ENCODE measurements at regions not wholly inside any gene's neighbourhood (a gene's known extent, or its start where the extent isn't known, plus 50 kb on each side); places are given as distances from the start of the nearest gene placed in this dataset.
A peak's percentile ranks its signal among the peaks of the same experiment; 100 is the strongest.

GRCh38 chr15:94110476-94111130 lies 120.8 kb upstream of the MCTP2 start:
- Histone ChIP-seq H3K27me3 (ENCODE audit: insufficient read depth, poor library complexity, severe bottlenecking) (peaks cover 8% of the 10 kb centered on the region), H3K4me1 (ENCODE audit: insufficient read depth, poor library complexity, severe bottlenecking) (no peaks in the 10 kb centered on the region), H3K9me3 (ENCODE audit: severe bottlenecking) (no peaks in the 10 kb centered on the region), H3K27ac (ENCODE audit: poor library complexity, severe bottlenecking) (no peak overlapping the region), H3K4me3 (ENCODE audit: severe bottlenecking) (no peak overlapping the region), H3K36me3 (ENCODE audit: low read depth) (no peaks in the 10 kb centered on the region)
- DNase-seq (ENCODE audit: low spot score) (no peak), ATAC-seq (ENCODE audit: low read depth) (0 out of 3 replicates have a peak, but pooled peaks have one; percentile 22)
- TF ChIP-seq CTCF (IDR thresholded peaks at IDR 0.05; ENCODE audit: poor library complexity, severe bottlenecking): no peak

- ATAC-seq (ENCODE audit: low read depth) (no peak), DNase-seq (ENCODE audit: low spot score) (no peak)
- no peaks in the 10 kb centered on the region for H3K4me1 ChIP-seq (ENCODE audit: insufficient read depth, poor library complexity, severe bottlenecking)
- no peak overlapping the region for H3K4me3 ChIP-seq (ENCODE audit: severe bottlenecking)
- no peaks in the 10 kb centered on the region for H3K36me3 ChIP-seq (ENCODE audit: low read depth)
- H3K9me3 ChIP-seq (ENCODE audit: severe bottlenecking): no peaks in the 10 kb centered on the region
- H3K27me3 ChIP-seq (ENCODE audit: insufficient read depth, poor library complexity, severe bottlenecking): no peaks in the 10 kb centered on the region
- no peak for TF ChIP-seq CTCF (IDR thresholded peaks at IDR 0.05; ENCODE audit: poor library complexity, severe bottlenecking)
- no peak overlapping the region for H3K27ac ChIP-seq (ENCODE audit: poor library complexity, severe bottlenecking)
Measured at GRCh38 chr15:94107652-94108051, 123.7 kb upstream of the MCTP2 start.

GRCh38 chr15:94105760-94106159 lies 125.6 kb upstream of the MCTP2 start:
- H3K27ac ChIP-seq (ENCODE audit: poor library complexity, severe bottlenecking): no peak overlapping the region
- no peak for DNase-seq (ENCODE audit: low spot score)
- H3K36me3 ChIP-seq (ENCODE audit: low read depth): no peaks in the 10 kb centered on the region
- H3K9me3 ChIP-seq (ENCODE audit: severe bottlenecking): no peaks in the 10 kb centered on the region
- no peak for TF ChIP-seq CTCF (IDR thresholded peaks at IDR 0.05; ENCODE audit: poor library complexity, severe bottlenecking)
- H3K4me1 ChIP-seq (ENCODE audit: insufficient read depth, poor library complexity, severe bottlenecking): no peaks in the 10 kb centered on the region
- no peak overlapping the region for H3K4me3 ChIP-seq (ENCODE audit: severe bottlenecking)
- peak; percentile 86 for ATAC-seq (ENCODE audit: low read depth)
- H3K27me3 ChIP-seq (ENCODE audit: insufficient read depth, poor library complexity, severe bottlenecking): no peaks in the 10 kb centered on the region

- DNase-seq (ENCODE audit: low spot score) (no peak), ATAC-seq (ENCODE audit: low read depth) (no peak)
- Histone ChIP-seq H3K27ac (ENCODE audit: poor library complexity, severe bottlenecking) (no peak overlapping the region), H3K4me1 (ENCODE audit: insufficient read depth, poor library complexity, severe bottlenecking) (no peaks in the 10 kb centered on the region), H3K9me3 (ENCODE audit: severe bottlenecking) (no peaks in the 10 kb centered on the region), H3K27me3 (ENCODE audit: insufficient read depth, poor library complexity, severe bottlenecking) (no peaks in the 10 kb centered on the region), H3K4me3 (ENCODE audit: severe bottlenecking) (no peak overlapping the region), H3K36me3 (ENCODE audit: low read depth) (no peaks in the 10 kb centered on the region)
- TF ChIP-seq CTCF (IDR thresholded peaks at IDR 0.05; ENCODE audit: poor library complexity, severe bottlenecking): no peak
Measured at GRCh38 chr15:94100863-94101262, 130.5 kb upstream of the MCTP2 start.

GRCh38 chr15:94099574-94099960 lies 131.8 kb upstream of the MCTP2 start:
- no peak for TF ChIP-seq CTCF (IDR thresholded peaks at IDR 0.05; ENCODE audit: poor library complexity, severe bottlenecking)
- Histone ChIP-seq H3K4me3 (ENCODE audit: severe bottlenecking) (no peak overlapping the region), H3K9me3 (ENCODE audit: severe bottlenecking) (no peaks in the 10 kb centered on the region), H3K36me3 (ENCODE audit: low read depth) (no peaks in the 10 kb centered on the region), H3K27me3 (ENCODE audit: insufficient read depth, poor library complexity, severe bottlenecking) (no peaks in the 10 kb centered on the region), H3K4me1 (ENCODE audit: insufficient read depth, poor library complexity, severe bottlenecking) (no peaks in the 10 kb centered on the region), H3K27ac (ENCODE audit: poor library complexity, severe bottlenecking) (no peak overlapping the region)
- ATAC-seq (ENCODE audit: low read depth): no peak
- no peak for DNase-seq (ENCODE audit: low spot score)

All from RWPE2 (cell line).